NCI-H1694 (cell line): ENCODE measurements at regions not wholly inside any gene's neighbourhood (a gene's known extent, or its start where the extent isn't known, plus 50 kb on each side); places are given as distances from the start of the nearest gene placed in this dataset.

Experiments used
- DNase-seq: peaks from one replicate; lab custom pipeline; 2025; lab: John Stamatoyannopoulos, UW

- no peak for DNase-seq
Measured at GRCh38 chr6:138550346-138550767, 51.1 kb upstream of the NHSL1 start.

GRCh38 chr6:138554146-138554545 is 54.9 kb upstream of the NHSL1 start:
- no peak for DNase-seq

GRCh38 chr6:138555421-138555988 is 56.2 kb upstream of the NHSL1 start:
- DNase-seq, result no peak

- no peak for DNase-seq
Measured at GRCh38 chr6:138557147-138557546, 57.9 kb upstream of the NHSL1 start.

GRCh38 chr6:138559143-138559542 is 59.8 kb upstream of the NHSL1 start:
- DNase-seq, result no peak

GRCh38 chr6:138560130-138560860 is 61.0 kb upstream of the NHSL1 start:
- DNase-seq, result no peak

GRCh38 chr6:138562691-138563090 is 63.4 kb upstream of the NHSL1 start:
- no peak for DNase-seq

GRCh38 chr6:138563231-138563630 is 63.9 kb upstream of the NHSL1 start:
- DNase-seq, result no peak

GRCh38 chr6:138563650-138564049 is 64.4 kb upstream of the NHSL1 start:
- DNase-seq, result no peak

- no peak for DNase-seq
Measured at GRCh38 chr6:138564170-138564721, 65.0 kb upstream of the NHSL1 start.

- no peak for DNase-seq
Measured at GRCh38 chr6:138567052-138567451, 67.8 kb upstream of the NHSL1 start.

- DNase-seq, result no peak
Measured at GRCh38 chr6:138568997-138569396, 69.7 kb upstream of the NHSL1 start.

GRCh38 chr6:138569554-138569953 is 70.3 kb upstream of the NHSL1 start:
- DNase-seq, result no peak

- DNase-seq, result no peak
Measured at GRCh38 chr6:138569970-138570724, 70.9 kb upstream of the NHSL1 start.

- DNase-seq, result peak; percentile 21
Measured at GRCh38 chr6:138570725-138571029, 71.4 kb upstream of the NHSL1 start.

- no peak for DNase-seq
Measured at GRCh38 chr6:138571181-138571580, 71.9 kb upstream of the NHSL1 start.

- no peak for DNase-seq
Measured at GRCh38 chr6:138571585-138572166, 72.4 kb upstream of the NHSL1 start.

- peak; percentile 48 for DNase-seq
Measured at GRCh38 chr6:138572167-138572875, 73.0 kb upstream of the NHSL1 start.

- DNase-seq, result no peak
Measured at GRCh38 chr6:138572885-138573284, 73.6 kb upstream of the NHSL1 start.

GRCh38 chr6:138575257-138575656 is 76.0 kb upstream of the NHSL1 start:
- no peak for DNase-seq

- DNase-seq, result peak; percentile 70
Measured at GRCh38 chr6:138576313-138576712, 77.0 kb upstream of the NHSL1 start.
